ENCODE measurements at regions not wholly inside any gene's neighbourhood (a gene's known extent, or its start where the extent isn't known, plus 50 kb on each side); places are given as distances from the start of the nearest gene placed in this dataset.
"Not testable (repeated sequence)": the region's sequence is repeated elsewhere in the genome, so short reads cannot be mapped to it uniquely, and the experiment has no call there.

GRCh38 chr16:66173796-66174195 is 192.7 kb upstream of the CDH5 start:
- DNase-seq (ENCODE audit: low read depth in 2 of 2), result not testable (repeated sequence)

GRCh38 chr16:66173181-66173580 is 193.3 kb upstream of the CDH5 start:
- not testable (repeated sequence) for DNase-seq (ENCODE audit: low read depth in 2 of 2)

GRCh38 chr16:66172463-66172862 is 194.0 kb upstream of the CDH5 start:
- DNase-seq (ENCODE audit: low read depth in 2 of 2), result no peak

GRCh38 chr16:66171578-66171977 is 194.9 kb upstream of the CDH5 start:
- DNase-seq (ENCODE audit: low read depth in 2 of 2), result no peak

- DNase-seq (ENCODE audit: low read depth in 2 of 2), result no peak
Observed at GRCh38 chr16:66170989-66171388, 195.5 kb upstream of the CDH5 start.

GRCh38 chr16:66169817-66170216 is 196.7 kb upstream of the CDH5 start:
- no peak for DNase-seq (ENCODE audit: low read depth in 2 of 2)

GRCh38 chr16:66168777-66169176 is 197.7 kb upstream of the CDH5 start:
- no peak for DNase-seq (ENCODE audit: low read depth in 2 of 2)

GRCh38 chr16:66167564-66168291 is 198.8 kb upstream of the CDH5 start:
- no peak for DNase-seq (ENCODE audit: low read depth in 2 of 2)

- DNase-seq (ENCODE audit: low read depth in 2 of 2), result no peak
Observed at GRCh38 chr16:66166490-66166889, 200.0 kb upstream of the CDH5 start.

GRCh38 chr16:66165879-66166278 is 200.6 kb upstream of the CDH5 start:
- DNase-seq (ENCODE audit: low read depth in 2 of 2), result no peak

GRCh38 chr16:66164581-66165247 is 201.8 kb upstream of the CDH5 start:
- DNase-seq (ENCODE audit: low read depth in 2 of 2), result no peak

GRCh38 chr16:66162821-66163220 is 203.7 kb upstream of the CDH5 start:
- no peak for DNase-seq (ENCODE audit: low read depth in 2 of 2)

GRCh38 chr16:66161942-66162341 is 204.5 kb upstream of the CDH5 start:
- no peak for DNase-seq (ENCODE audit: low read depth in 2 of 2)

GRCh38 chr16:66161269-66161668 is 205.2 kb upstream of the CDH5 start:
- no peak for DNase-seq (ENCODE audit: low read depth in 2 of 2)

- no peak for DNase-seq (ENCODE audit: low read depth in 2 of 2)
Observed at GRCh38 chr16:66159987-66160386, 206.5 kb upstream of the CDH5 start.

GRCh38 chr16:66156538-66156937 is 210.0 kb upstream of the CDH5 start:
- DNase-seq (ENCODE audit: low read depth in 2 of 2), result no peak

- DNase-seq (ENCODE audit: low read depth in 2 of 2), result no peak
Observed at GRCh38 chr16:66155933-66156332, 210.6 kb upstream of the CDH5 start.

GRCh38 chr16:66154801-66155200 is 211.7 kb upstream of the CDH5 start:
- no peak for DNase-seq (ENCODE audit: low read depth in 2 of 2)

- DNase-seq (ENCODE audit: low read depth in 2 of 2), result no peak
Observed at GRCh38 chr16:66152823-66153393, 213.6 kb upstream of the CDH5 start.

GRCh38 chr16:66152181-66152580 is 214.3 kb upstream of the CDH5 start:
- DNase-seq (ENCODE audit: low read depth in 2 of 2), result no peak

- DNase-seq (ENCODE audit: low read depth in 2 of 2), result no peak
Observed at GRCh38 chr16:66150698-66151482, 215.6 kb upstream of the CDH5 start.

GRCh38 chr16:66147291-66147690 is 219.2 kb upstream of the CDH5 start:
- no peak for DNase-seq (ENCODE audit: low read depth in 2 of 2)
